GM18868 (cell line): ENCODE measurements at regions not wholly inside any gene's neighbourhood (a gene's known extent, or its start where the extent isn't known, plus 50 kb on each side); places are given as distances from the start of the nearest gene placed in this dataset.
"Not testable (repeated sequence)": the region's sequence is repeated elsewhere in the genome, so short reads cannot be mapped to it uniquely, and the experiment has no call there.

ENCODE experiments used
- ATAC-seq: cut with Tn5 transposase; IDR thresholded peaks from one replicate; pipeline ENCODE4 v1.9.1; 2021; ENCODE audit warnings: mild to moderate bottlenecking, moderate library complexity; ENCODE audit not compliant: unreplicated experiment

- peak; percentile 82 for ATAC-seq
Measured at GRCh38 chr20:23142162-23143050, 56.3 kb upstream of the CD93 start.

- ATAC-seq: no peak
Measured at GRCh38 chr20:23141450-23142161, 55.5 kb upstream of the CD93 start.

GRCh38 chr20:23140991-23141390 lies 54.9 kb upstream of the CD93 start:
- ATAC-seq: no peak

- not testable (repeated sequence) for ATAC-seq
Measured at GRCh38 chr20:23139984-23140383, 53.9 kb upstream of the CD93 start.

GRCh38 chr20:23139524-23139923 lies 53.4 kb upstream of the CD93 start:
- ATAC-seq: no peak

GRCh38 chr20:23138682-23139081 lies 52.6 kb upstream of the CD93 start:
- no peak for ATAC-seq

GRCh38 chr20:23138226-23138625 lies 52.1 kb upstream of the CD93 start:
- ATAC-seq: no peak

- ATAC-seq: no peak
Measured at GRCh38 chr20:23136893-23137745, 51.0 kb upstream of the CD93 start.

- ATAC-seq: no peak
Measured at GRCh38 chr20:23135449-23136420, 49.6 kb upstream of the CD93 start.
